ENCODE measurements at regions not wholly inside any gene's neighbourhood (a gene's known extent, or its start where the extent isn't known, plus 50 kb on each side); places are given as distances from the start of the nearest gene placed in this dataset.

GRCh38 chr6:71592643-71593042 lies 293.7 kb upstream of the RIMS1 start:
- Histone ChIP-seq H3K27ac (ENCODE audit: low read length) (no peak overlapping the region), H3K4me2 (ENCODE audit: low read length) (no peak overlapping the region), H3K4me3 (ENCODE audit: low read length) (no peak overlapping the region), H3K4me1 (ENCODE audit: low read length) (no peaks in the 10 kb centered on the region), H3K9me3 (ENCODE audit: insufficient read depth, low read length) (no peaks in the 10 kb centered on the region), H4K20me1 (ENCODE audit: insufficient read depth, low read length) (no peaks in the 10 kb centered on the region), H3K9ac (ENCODE audit: low read length) (no peak overlapping the region), H2AFZ (ENCODE audit: low read depth, low read length) (no peak overlapping the region), H3K79me2 (ENCODE audit: low read length) (no peaks in the 10 kb centered on the region), H3K27me3 (ENCODE audit: low read depth, low read length) (no peaks in the 10 kb centered on the region), H3K36me3 (replicated peaks; ENCODE audit: low read depth, low read length) (no peaks in the 10 kb centered on the region)
- TF ChIP-seq CTCF (IDR thresholded peaks at IDR 0.05; ENCODE audit: low read depth, low read length) (no peak), EZH2phosphoT487 (IDR thresholded peaks at IDR 0.05; ENCODE audit: low read depth) (no peak)

- Histone ChIP-seq H3K27ac (ENCODE audit: low read length) (no peak overlapping the region), H3K27me3 (ENCODE audit: low read depth, low read length) (no peaks in the 10 kb centered on the region), H3K4me2 (ENCODE audit: low read length) (no peak overlapping the region), H3K4me3 (ENCODE audit: low read length) (no peak overlapping the region), H2AFZ (ENCODE audit: low read depth, low read length) (no peak overlapping the region), H3K4me1 (ENCODE audit: low read length) (no peaks in the 10 kb centered on the region), H3K36me3 (replicated peaks; ENCODE audit: low read depth, low read length) (no peaks in the 10 kb centered on the region), H3K9ac (ENCODE audit: low read length) (no peak overlapping the region), H3K9me3 (ENCODE audit: insufficient read depth, low read length) (no peaks in the 10 kb centered on the region), H3K79me2 (ENCODE audit: low read length) (no peaks in the 10 kb centered on the region), H4K20me1 (ENCODE audit: insufficient read depth, low read length) (no peaks in the 10 kb centered on the region)
- no peak for TF ChIP-seq EZH2phosphoT487 (IDR thresholded peaks at IDR 0.05; ENCODE audit: low read depth)
- TF ChIP-seq CTCF (IDR thresholded peaks at IDR 0.05; ENCODE audit: low read depth, low read length), result no peak
Measured at GRCh38 chr6:71599359-71599758, 287.0 kb upstream of the RIMS1 start.

- H3K27me3 ChIP-seq (ENCODE audit: low read depth, low read length), result no peaks in the 10 kb centered on the region
- H3K4me2 ChIP-seq (ENCODE audit: low read length), result no peak overlapping the region
- H3K79me2 ChIP-seq (ENCODE audit: low read length), result no peaks in the 10 kb centered on the region
- H4K20me1 ChIP-seq (ENCODE audit: insufficient read depth, low read length), result no peaks in the 10 kb centered on the region
- no peak overlapping the region for H3K4me3 ChIP-seq (ENCODE audit: low read length)
- H3K27ac ChIP-seq (ENCODE audit: low read length), result no peak overlapping the region
- H2AFZ ChIP-seq (ENCODE audit: low read depth, low read length), result no peak overlapping the region
- no peaks in the 10 kb centered on the region for H3K9me3 ChIP-seq (ENCODE audit: insufficient read depth, low read length)
- H3K9ac ChIP-seq (ENCODE audit: low read length), result no peak overlapping the region
- H3K4me1 ChIP-seq (ENCODE audit: low read length), result no peaks in the 10 kb centered on the region
- no peaks in the 10 kb centered on the region for H3K36me3 ChIP-seq (replicated peaks; ENCODE audit: low read depth, low read length)
- TF ChIP-seq CTCF (IDR thresholded peaks at IDR 0.05; ENCODE audit: low read depth, low read length), result no peak
- no peak for TF ChIP-seq EZH2phosphoT487 (IDR thresholded peaks at IDR 0.05; ENCODE audit: low read depth)
Measured at GRCh38 chr6:71602385-71603007, 283.9 kb upstream of the RIMS1 start.

GRCh38 chr6:71603021-71603420 lies 283.3 kb upstream of the RIMS1 start:
- Histone ChIP-seq H2AFZ (ENCODE audit: low read depth, low read length) (no peak overlapping the region), H3K4me1 (ENCODE audit: low read length) (no peaks in the 10 kb centered on the region), H3K4me2 (ENCODE audit: low read length) (no peak overlapping the region), H3K27ac (ENCODE audit: low read length) (no peak overlapping the region), H3K79me2 (ENCODE audit: low read length) (no peaks in the 10 kb centered on the region), H3K4me3 (ENCODE audit: low read length) (no peak overlapping the region), H3K36me3 (replicated peaks; ENCODE audit: low read depth, low read length) (no peaks in the 10 kb centered on the region), H3K9me3 (ENCODE audit: insufficient read depth, low read length) (no peaks in the 10 kb centered on the region), H4K20me1 (ENCODE audit: insufficient read depth, low read length) (no peaks in the 10 kb centered on the region), H3K27me3 (ENCODE audit: low read depth, low read length) (no peaks in the 10 kb centered on the region), H3K9ac (ENCODE audit: low read length) (no peak overlapping the region)
- no peak for TF ChIP-seq EZH2phosphoT487 (IDR thresholded peaks at IDR 0.05; ENCODE audit: low read depth)
- no peak for TF ChIP-seq CTCF (IDR thresholded peaks at IDR 0.05; ENCODE audit: low read depth, low read length)
